GM21737 (cell line): ENCODE measurements at regions not wholly inside any gene's neighbourhood (a gene's known extent, or its start where the extent isn't known, plus 50 kb on each side); places are given as distances from the start of the nearest gene placed in this dataset.

Experiments
- ATAC-seq: cut with Tn5 transposase; IDR thresholded peaks from one replicate; pipeline ENCODE4 v1.9.1; 2021; ENCODE audit warnings: mild to moderate bottlenecking, moderate library complexity; ENCODE audit not compliant: unreplicated experiment

- no peak for ATAC-seq
These were observed 181.4 kb downstream of the GAS1 start for GRCh38 chr9:86765746-86766430.

GRCh38 chr9:86764671-86765343, 182.5 kb downstream of the GAS1 start:
- no peak for ATAC-seq

- ATAC-seq: no peak
These were observed 183.1 kb downstream of the GAS1 start for GRCh38 chr9:86764221-86764624.

- ATAC-seq: no peak
These were observed 183.5 kb downstream of the GAS1 start for GRCh38 chr9:86763791-86764190.

- no peak for ATAC-seq
These were observed 190.0 kb downstream of the GAS1 start for GRCh38 chr9:86757382-86757720.

DNA sequence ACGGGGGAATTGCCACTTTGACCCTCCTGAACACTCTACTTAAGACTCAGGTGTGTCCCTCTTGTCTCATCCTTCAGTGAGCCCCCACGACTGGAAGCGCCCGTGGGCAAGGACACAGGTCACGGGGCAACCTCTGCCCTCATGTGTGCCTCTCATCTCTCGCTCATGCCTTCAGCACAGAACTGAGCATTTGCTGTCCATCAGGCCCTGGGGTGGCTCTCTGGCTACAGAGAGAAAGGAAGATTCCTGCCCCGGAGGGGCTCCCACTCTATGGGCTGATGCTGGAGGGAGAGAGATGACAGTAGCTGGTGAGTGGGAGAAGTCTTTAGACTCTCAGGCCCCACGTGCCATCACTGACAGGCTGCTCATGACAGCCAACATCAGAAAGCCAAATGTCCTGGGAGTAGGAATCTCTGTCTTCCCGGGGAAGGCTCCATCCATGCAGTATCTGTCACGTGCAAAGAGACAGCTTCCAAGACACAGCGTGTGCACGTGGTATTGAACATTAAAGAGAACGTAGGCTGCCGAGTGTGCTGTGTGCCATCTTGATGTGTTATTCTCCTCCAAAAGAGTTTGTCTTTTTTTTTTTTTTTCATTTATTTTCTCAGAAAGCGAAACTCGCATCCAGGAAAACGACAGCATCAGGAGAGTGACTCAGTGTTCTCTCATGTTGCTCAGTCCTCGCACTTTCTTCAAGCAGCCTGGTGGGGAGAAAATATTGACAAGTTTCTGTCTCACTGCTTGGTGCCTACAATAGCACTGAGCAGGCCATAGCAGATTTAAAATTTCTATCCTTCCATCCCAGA, 190.5 kb downstream of the GAS1 start:
- ATAC-seq: no peak

- ATAC-seq: no peak
These were observed 191.8 kb downstream of the GAS1 start for GRCh38 chr9:86755561-86755941.

- ATAC-seq: no peak
These were observed 192.4 kb downstream of the GAS1 start for GRCh38 chr9:86754581-86755560.

- no peak for ATAC-seq
These were observed 193.5 kb downstream of the GAS1 start for GRCh38 chr9:86753836-86754235.

- no peak for ATAC-seq
These were observed 194.6 kb downstream of the GAS1 start for GRCh38 chr9:86752733-86753132.

GRCh38 chr9:86751956-86752355, 195.3 kb downstream of the GAS1 start:
- ATAC-seq: no peak

GRCh38 chr9:86751207-86751606, 196.1 kb downstream of the GAS1 start:
- no peak for ATAC-seq

- ATAC-seq: no peak
These were observed 197.4 kb downstream of the GAS1 start for GRCh38 chr9:86749894-86750255.

- ATAC-seq: no peak
These were observed 198.0 kb downstream of the GAS1 start for GRCh38 chr9:86749161-86749893.

GRCh38 chr9:86747711-86748110, 199.6 kb downstream of the GAS1 start:
- no peak for ATAC-seq

DNA sequence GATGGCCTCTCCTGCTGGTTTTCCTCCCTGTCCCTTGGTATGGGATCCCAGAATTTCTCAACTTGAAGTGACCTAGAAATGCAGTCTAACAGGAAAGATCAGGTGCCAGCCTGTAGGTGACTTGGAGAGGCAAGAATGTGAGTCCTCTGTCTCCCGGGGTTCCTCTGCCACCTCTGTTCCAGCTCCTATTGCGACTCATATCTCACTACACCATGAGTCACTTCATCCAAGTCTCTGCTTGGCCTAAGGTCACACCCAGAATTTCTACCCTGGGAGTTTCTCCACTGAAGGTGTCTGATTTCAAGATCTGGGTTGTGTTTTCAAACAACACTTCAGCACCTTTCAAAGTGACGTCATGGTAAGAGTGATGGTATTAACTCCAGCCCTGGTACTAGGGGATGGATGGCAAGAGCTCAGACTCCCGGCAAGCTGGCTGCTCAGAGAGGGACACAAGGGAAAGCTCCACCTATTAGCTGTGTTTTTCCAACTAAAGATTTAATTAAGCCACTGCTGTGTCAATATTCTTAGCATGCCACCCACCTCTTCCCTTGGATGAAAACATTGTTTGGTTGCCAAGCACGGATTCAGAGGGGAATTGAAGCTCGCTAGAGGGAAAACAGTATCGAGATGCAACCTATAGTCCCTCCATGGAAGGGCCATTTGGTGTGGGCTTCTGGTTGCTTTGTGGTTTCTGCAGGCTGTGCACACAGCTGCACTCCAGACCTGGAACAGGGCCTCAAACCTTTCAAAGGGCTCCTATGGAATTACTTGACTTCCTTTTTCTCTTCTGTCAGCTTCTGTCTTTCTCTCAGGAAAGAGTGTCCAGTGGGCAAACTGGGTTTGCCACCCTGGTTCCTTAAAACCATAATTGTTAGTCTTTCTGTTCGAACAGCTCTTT, 205.7 kb downstream of the GAS1 start:
- ATAC-seq: no peak

DNA sequence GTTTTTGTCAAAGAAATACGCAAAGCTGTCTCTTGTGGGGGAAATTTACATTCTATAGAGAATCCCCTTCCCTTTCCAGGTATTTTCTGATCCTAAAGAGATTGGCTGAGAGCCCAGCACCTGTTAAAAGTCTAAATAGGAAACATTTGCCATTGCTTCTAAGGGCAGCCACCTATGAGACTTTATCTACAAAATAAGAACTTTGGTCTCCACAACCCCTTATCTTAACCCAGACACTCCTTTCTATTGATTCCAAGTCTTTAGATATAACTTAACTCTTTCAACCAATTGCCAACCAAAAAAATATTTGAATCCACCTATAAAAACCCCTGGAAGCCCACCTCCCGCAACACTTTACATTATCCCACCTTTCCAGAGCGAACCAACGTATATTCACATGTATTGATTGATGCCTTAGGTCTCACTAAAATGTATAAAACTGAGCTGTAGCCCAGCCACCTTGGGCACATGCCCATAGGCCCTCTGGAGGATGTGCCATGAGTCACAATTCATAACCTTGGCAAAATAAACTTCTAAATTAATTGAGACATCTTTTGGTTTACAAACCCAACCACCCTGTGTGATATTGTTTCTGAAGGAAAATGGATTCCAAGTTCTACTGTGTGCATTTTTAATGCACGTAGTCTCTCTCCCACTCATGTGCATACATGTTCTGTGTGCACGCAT, 211.4 kb downstream of the GAS1 start:
- no peak for ATAC-seq

DNA sequence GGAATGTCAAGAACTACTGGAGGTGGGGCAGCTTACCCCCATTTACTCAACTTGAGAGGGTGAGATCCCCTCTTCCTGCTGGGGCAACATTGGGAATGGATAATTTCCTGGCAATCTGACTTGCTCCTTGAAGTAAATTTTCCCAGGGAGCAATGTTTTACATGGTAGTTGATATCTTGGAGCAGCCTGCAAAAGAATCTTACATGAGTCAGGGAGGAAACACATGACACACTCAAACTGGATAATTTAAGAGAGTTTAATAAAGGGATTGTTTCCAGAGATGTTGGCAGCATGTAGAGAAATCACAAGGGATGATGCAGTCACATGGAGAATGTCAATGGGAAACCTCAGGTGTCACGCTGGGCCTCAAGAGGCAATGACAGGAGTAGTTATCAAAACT, 212.5 kb downstream of the GAS1 start:
- ATAC-seq: no peak

- ATAC-seq: no peak
These were observed 213.4 kb downstream of the GAS1 start for GRCh38 chr9:86733929-86734328.
